SH-SY5Y (cell line): ENCODE measurements at regions not wholly inside any gene's neighbourhood (a gene's known extent, or its start where the extent isn't known, plus 50 kb on each side); places are given as distances from the start of the nearest gene placed in this dataset.

Source experiments
- GATA2 ChIP-seq: IDR thresholded peaks from 2 replicates; pipeline ENCODE4 v1.6.1; 2011; ENCODE audit warnings: mild to moderate bottlenecking, low read depth, low read length
- GATA3 ChIP-seq: IDR thresholded peaks from 2 replicates; pipeline ENCODE4 v1.6.1; 2011; ENCODE audit warnings: low read depth, mild to moderate bottlenecking, low read length, moderate library complexity

DNA sequence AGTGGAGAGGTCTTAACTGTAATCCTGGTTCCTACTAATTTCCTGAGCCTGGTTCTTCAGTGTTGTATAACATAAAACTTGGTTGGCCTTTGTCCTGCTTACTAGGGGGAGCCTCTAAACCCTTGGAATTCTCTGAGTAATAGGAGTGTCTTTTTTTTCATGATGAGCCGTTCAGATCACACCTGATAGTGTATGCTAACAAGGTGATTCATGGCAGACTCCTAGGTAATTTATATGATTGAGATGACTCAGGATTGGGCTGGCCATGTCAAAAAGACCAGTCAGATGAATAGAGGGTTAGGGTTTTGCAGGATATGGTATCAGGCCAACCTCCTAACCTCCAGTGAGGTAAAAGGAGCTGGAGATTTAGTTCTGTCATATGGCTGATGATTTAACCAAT is 135.8 kb upstream of the KLF12 start:
- no peak for TF ChIP-seq GATA2
- no peak for TF ChIP-seq GATA3
